GM19438 (cell line): ENCODE measurements at regions not wholly inside any gene's neighbourhood (a gene's known extent, or its start where the extent isn't known, plus 50 kb on each side); places are given as distances from the start of the nearest gene placed in this dataset.

Experiments used
- ATAC-seq: cut with Tn5 transposase; IDR thresholded peaks from one replicate; pipeline ENCODE4 v1.9.1; 2021; ENCODE audit warnings: low read depth; ENCODE audit not compliant: unreplicated experiment

DNA sequence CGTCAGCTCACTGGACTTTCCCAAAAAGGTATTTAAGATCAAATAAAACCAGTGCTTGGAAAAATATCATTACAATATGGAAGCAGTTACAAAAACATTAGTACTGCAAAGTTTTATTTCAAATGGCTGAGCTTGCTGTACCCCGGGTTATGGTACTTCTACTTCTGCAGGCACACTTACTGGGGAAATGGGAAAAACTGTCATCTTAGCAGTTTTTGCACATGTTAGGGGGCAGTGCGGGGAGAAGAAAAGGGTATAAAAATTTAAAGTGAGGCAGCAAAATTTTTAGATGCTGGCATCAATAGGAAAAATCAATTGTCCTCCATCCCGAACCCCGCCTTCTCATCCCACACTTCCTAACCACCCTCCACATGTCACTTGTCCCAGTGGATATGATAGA, 133.4 kb downstream of the ATG4C start:
- ATAC-seq = no peak

DNA sequence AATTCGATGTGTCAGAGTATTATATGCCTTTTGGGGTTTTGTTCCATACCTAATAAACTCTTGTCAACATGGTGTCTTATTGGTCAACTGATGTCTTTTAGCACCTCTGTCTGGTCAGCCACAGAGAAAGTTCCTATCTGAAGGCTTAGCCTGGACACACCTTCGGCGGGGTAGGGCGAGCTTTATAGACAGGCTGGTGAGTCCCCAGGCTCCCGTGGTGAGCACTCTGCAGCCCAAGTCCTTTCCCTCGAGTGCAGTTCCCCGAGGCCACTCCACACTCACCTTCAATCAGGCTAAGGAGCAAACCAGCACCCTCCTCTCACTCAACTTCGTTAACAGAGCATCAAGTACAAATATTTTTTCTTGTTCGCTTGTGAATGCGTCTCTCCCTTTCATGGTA, 133.9 kb downstream of the ATG4C start:
- no peak for ATAC-seq

DNA sequence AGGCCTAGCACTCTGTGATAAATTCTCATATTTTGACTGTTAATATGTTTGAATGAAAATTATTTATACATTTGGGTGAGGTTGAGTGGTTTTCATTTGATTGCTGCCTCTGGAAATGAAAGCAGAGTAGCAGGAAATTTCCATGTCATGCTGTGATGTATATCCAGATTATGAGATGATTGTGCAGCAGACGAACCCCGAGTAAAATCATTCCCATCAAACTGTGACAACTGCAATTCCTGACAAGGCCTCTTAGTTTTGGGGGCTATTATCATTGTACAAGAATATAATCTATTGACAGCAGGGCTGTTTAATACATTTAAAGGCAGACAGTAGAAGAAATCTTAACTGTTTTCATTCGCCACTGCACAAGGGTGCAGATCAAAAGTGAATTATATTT, 134.8 kb downstream of the ATG4C start:
- no peak for ATAC-seq

DNA sequence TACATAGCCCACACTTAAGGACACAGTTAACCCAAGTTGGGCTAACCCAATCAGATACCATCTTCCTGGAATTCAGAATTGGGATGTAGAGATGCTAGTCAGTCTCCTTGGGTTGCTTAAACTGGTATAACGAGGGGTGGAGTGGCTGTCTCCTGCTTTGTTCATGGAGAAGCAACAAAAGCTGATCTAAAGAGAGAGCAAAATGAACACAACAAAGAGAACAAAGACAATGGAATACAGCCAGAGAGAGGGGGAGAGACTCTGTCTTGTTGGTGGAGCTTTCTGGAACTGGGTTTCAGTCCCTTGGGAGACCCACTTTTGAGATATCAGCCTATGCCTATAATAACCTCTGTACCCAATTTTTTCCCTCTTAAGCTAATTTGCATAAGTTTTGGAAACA, 138.1 kb downstream of the ATG4C start:
- ATAC-seq = no peak

DNA sequence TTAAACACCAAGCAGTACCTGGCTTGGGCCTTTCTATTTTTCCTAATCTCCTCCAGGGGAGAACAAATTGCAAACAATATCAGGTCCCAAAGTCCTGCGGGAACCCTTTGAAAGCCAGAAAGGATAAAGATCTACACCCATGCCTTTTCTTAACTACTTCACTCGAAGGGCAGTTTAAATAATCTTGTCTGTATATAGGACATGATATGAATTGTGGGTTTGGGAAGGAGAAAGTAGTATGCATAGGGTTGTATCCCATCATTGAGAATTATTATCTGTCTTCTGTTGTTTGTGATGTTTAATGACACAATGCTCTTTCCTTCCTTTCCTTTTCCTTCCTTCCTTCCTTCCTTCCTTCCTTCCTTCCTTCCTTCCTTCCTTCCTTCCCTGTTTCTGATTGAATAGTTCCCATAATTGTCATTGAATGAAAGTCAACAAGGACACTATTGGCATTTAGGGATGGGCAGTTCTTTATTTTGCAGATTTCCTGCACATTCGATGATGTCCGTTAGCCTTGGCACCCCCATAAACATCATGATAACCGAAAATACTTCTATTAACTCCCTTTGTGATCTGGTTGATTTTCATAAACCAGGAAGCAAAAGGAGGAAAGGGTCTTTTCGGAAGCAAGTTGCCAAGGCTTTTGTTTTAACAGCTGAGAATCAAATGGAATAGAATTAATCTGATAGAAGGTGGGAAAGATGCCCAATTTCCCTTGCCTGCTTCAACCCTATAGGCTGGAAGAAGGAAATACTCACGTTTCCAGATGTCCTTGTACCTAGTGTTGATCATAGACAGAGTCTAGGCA, 141.3 kb downstream of the ATG4C start:
- no peak for ATAC-seq

DNA sequence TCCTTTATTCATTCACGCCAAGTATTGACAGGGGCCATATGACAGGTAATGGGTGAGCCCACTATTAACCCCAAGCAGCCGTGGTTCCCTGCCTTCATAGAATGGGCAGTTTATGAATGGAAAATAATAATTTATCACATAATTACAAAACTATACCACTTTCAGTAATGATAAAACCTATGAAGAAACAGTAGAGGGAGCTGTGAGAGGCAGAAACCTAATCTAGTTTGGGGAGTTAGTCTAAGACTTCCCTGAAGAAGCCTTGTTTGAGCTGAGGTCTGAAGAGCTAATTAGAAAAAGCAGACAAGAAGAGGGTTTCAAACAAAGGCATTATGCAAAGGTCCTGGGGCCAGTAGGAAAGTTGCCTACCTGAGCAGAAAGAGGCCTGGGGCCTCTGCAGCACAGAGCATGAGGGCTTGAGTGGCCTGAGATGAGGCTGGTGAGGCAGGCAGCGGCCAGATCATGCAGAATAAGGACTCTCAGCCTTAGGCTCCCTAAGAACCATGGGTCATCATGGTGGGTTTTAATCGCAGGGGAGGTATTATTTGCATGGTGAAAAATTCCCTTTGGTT, 142.8 kb downstream of the ATG4C start:
- no peak for ATAC-seq

DNA sequence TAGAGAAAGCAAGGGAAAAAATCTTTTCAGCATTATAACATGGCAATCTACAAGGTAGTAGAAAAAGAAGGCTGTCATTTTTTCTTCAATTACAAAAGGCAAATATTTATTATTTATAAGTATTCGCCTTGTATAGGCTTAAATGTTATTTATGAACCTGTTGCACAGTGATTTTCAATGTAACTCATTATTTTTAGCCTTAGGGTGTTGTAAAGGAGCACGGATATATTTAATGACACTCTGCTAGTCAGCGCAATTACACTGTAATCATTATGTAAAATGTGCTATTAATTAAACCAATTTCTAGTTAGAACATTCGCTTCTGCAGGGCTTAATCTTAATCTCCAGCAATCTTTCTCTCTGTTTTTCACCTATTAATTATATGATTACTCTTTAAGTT, 145.0 kb downstream of the ATG4C start:
- no peak for ATAC-seq

DNA sequence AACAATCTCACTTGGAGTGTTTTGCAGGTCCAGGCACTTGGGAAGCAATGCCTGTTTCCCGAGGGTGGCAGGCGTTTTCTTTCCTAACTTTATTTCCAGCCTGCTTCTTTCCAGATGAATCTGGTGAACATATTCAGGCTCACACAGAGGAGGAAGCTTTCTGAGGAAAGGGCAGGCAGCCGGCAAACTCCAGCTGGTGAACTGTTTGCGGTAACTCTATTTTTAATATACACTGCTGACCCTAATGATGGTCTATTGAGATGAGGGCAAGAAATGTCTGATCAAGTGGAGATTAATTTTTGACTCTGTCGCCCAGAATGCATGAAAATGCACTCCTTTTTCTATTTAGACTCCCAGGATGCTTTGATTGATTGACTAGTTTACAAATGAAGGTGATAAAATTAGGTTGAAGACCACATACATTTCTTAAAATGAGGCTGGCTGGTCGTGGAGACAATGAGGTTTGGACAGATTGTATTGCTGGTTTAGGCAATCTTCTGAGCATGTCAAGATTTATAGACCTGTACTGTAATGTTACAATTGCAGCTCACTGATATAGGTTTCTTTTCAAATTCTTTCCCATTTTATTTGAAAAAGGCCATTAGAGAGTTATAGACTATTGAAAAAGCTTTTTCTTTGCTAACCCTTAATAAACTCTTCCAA, 153.8 kb downstream of the ATG4C start:
- no peak for ATAC-seq

DNA sequence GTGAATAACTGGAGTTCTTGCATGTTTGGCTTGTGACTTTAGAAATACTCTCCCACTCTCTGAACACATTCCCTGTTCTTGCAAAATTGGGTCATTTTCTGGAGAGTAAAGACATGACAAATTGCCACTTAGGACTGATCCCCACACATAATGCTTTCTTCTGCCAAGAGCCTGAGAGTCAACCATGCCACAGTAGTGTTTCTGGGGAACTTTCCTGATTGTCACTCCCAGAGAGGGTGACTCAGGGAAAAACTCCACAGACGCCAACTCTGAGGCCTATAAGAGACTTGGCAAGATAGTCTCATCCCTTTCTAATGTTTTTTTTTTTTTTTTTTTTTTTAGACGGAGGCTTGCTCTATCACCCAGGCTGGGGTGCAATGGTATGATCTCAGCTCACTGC, 157.8 kb downstream of the ATG4C start:
- ATAC-seq = no peak

DNA sequence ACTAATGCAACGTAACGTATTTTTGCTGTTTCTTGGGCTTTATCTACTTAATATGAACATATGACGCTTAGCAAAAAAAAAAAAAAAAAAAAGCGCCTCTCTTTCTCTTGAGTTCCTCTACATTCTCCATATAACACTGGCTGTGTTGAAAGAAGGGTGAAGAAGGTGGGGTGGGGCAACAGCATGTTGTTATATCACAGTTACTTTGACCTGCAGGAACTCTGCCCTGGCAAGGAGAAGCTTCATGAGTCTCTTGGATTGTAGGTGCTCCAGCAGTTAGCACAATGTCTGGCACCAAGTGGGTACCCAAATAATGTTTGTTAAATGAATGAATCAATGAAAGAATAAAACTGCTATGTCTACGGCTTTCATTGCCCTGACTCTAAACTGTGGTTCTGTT, 162.6 kb downstream of the ATG4C start:
- no peak for ATAC-seq

DNA sequence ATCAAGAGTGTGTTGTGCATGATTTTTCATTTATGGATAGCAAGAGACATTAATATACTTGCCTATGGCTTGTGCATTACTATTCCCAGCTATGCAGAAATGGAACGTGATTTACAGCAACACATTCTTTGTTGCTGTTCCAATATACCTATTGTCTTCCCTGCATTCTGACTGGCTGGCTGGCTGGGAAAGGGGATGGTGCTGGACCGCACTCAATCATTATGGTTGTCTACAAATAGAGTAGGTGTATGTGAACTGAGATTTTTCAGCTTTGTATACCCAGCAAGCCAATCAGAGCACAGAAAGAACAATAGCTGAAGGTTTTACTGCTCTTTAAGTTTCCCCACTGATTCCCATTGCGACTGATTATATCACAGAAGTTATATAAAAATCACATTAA, 167.5 kb downstream of the ATG4C start:
- ATAC-seq = no peak

DNA sequence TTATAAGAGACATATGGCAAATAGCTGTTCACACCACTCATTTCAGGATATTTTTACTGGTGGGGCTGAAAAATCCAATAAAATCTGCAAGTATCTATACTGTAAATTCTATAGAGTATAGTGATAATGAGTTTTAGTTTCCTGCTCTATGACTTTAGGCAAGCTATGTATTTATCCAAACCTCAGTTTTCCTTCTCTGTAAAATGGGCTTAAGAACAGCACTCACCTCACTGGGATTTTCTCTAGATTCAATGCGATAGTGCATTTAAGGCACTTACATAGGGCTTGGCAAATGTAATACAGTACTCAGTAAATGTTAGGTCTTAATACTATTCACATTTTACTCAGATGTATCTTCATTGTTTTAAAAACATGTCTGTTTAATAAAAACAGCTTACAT, 168.7 kb downstream of the ATG4C start:
- ATAC-seq = no peak

DNA sequence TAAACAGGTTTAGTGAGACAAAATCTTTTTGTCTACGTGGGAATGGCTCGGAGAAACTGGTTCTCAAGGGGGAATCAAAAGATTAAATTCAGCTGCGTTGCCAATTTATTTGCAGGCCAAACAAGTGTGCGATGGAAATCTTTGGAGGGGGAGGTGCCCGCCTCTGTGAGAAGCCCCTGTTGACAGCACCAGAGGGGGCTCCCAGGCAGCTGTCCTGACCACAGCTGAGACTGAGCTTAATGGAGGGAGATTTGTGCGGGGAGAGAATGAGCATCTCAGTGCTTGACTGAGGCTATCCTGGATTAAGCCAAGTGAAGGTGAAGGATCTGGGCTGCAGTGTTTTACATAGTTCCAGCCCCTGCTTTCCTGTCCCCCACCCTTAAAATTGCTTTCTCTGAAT, 169.7 kb downstream of the ATG4C start:
- no peak for ATAC-seq

DNA sequence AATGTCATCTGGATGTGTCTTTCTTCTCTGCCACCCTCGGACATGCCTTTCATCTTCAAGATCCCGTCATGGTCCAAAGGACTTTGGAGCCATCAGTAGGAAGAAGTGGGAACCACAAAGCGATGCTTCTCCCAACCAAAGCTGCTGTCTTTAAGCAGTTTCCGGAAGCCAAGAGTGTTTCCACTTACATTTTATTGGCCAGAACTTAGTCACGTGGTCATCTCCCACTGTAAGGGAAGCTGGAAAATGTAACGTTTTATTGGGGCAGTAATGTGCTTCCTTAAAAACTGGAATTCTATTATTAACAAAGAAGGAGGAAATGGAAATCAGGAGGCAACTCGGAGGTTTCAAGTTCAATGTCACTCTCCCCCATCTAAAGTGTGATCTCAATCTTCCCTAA, 170.8 kb downstream of the ATG4C start:
- ATAC-seq = no peak

DNA sequence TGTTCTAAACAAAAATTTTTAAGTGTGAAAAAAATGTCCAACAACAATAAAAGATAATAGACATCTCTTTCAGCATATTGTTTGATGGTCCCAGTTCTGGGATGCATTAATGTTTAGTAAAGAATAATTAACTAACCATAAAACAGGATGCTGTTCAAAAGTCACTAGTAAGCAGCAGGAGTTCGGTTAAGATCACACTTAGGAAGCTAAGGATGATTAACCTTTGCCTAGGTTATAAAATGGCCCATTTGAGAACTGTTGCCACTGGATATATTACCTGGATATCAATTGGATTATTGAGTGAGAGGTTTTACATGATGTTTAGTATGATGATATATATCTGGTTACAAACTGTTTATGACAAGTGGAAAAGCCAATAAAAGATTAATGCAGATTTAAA, 171.7 kb downstream of the ATG4C start:
- no peak for ATAC-seq

DNA sequence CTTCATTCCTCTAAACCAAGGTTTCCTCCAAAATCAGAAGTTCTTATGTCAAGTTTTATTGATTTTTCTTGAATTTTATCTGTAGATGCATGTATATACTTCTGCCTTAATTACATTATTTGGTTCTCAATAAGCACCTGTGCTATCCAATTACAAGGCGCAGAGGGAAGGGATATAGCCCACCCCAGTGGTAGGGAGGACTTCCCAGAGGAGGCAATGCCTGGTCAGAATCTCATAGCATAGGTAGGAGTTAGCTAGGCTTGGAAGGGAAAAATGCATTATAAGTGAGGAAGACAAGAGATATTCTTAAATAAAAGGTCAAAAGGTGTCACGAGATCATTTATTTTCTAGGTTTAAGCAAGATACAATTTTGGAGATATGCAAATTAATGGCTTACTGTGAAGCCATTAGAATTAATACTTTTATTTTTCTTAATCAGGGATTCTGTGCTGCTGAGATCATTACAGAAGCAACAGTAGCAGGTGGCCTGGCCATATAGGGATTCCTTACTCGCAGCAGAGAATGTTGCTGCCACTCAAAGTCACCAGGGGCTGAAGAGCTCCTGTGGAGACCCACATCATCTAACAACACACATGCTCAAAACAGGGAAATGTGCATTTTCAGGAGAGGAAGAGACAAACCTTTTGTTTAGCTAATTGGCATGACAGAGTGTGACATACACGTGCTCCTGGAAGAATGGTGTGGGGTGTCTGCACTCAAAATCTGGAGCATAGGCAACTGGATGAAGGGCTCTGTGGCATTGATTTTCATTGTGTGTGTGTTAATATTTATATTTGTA, 178.3 kb downstream of the ATG4C start:
- ATAC-seq = no peak

DNA sequence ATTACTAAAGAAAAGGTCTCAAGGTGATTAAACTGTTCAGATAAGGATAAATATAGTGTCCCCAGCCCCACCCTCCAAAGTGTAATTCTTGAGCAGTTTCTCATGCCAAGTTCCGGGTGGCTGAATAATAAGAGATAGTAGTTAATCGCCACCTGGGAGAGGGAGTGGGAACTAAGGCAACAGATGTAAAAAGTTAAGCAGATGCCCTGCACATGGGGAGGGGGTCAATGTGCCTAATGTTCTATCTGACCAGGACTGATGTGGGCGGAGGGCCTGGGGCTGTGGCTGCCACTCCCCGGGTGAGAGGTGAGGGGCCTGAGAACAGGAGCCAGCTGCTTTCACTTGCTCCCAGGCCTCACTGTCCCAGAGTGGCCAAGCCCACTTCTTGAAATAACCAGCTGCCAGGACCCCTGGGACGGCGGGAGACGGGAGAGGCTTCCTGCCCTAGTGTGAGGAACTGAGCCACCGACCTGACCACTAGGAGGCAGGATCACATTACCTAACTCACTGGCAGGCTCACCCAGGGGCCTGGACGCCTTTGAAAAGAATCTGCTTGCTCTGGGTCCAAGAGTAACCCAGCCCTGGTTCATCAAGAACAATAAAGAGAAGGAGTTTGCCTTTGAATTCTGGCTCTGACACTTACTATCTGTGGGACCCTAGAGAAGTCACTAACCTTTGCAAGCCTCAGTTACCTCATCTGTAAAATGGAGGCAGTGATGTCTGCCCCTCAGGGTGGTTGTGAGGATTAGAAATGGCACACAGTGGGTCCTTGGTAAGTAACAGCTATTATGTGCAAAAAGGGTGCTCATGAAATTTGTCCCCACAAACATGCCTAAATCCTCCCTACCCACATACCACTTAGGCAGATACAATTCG, 179.2 kb downstream of the ATG4C start:
- no peak for ATAC-seq

DNA sequence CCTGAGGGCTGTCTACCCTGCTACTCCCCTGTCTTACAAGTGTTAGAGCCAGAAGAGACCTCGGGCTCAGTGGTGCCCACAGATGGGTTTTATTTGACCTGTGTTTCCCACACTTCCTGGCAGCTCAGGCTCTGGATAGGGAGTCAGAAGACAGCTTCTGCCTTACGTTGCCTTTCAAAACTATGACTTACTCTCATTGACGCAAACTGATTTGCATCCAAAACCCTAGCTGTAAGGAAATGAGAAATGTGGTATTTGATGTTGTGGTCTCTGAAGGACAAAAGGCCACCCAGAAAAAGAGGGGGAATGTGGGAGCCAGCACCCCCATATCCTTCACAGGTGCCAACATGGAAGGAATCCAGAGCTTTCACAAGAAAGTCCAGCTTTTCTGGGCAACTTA, 180.2 kb downstream of the ATG4C start:
- ATAC-seq = no peak

DNA sequence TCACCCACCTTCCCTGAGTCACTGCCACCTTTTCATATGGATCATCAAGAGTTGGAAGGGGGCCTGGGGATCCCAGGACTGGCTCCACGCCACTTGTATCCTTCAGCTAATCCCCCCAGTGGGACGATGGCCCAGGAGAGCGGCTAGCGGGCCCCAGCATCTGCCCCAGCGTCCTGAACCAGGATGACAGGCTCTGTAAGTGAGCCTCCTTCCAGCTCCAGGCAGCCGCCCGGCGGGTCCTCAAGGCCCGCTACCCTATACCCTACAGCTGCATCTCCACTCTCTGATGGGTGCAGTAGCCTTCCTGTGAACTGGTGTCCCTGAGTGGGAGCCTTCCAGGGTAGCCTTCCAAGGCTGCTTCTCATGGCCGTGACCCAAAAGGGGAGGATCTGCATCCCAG, 183.1 kb downstream of the ATG4C start:
- ATAC-seq = no peak

DNA sequence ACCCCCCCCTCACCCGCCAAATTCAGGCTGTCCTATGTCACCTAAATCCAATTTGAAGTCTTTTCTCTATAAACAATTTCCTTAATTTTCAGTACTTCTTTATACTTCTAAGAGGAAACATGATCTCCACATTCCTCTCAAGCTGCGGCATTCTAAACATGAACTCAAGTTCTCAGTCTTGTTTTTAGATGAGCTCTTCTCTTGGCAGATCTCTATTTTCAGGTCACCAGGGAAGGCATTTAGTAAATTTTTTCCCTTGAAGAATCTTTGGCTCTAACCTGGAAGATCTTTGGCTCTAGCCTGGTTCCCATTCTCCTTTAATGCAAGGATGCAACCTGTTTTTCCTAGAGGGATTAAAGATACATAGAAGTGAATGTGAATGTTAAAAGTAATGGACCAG, 193.4 kb downstream of the ATG4C start:
- ATAC-seq = no peak
